ENCODE measurements at regions not wholly inside any gene's neighbourhood (a gene's known extent, or its start where the extent isn't known, plus 50 kb on each side); places are given as distances from the start of the nearest gene placed in this dataset.

- Histone ChIP-seq H3K4me2 (no peak overlapping the region), H3K4me1 (no peaks in the 10 kb centered on the region), H3K4me3 (no peak overlapping the region), H3K27ac (no peak overlapping the region), H3K9me3 (no peaks in the 10 kb centered on the region), H3K9ac (no peak overlapping the region), H4K20me1 (no peaks in the 10 kb centered on the region), H3K36me3 (no peaks in the 10 kb centered on the region), H3K27me3 (no peaks in the 10 kb centered on the region)
- no peak for TF ChIP-seq Cebpa-rat (IDR thresholded peaks at IDR 0.05)
Measured at GRCh38 chr2:207320381-207321159, 154.8 kb upstream of the KLF7 start.

- H3K36me3 ChIP-seq, result no peaks in the 10 kb centered on the region
- H3K9me3 ChIP-seq, result no peaks in the 10 kb centered on the region
- H3K27ac ChIP-seq, result no peak overlapping the region
- no peak overlapping the region for H3K9ac ChIP-seq
- no peaks in the 10 kb centered on the region for H3K27me3 ChIP-seq
- no peak for TF ChIP-seq Cebpa-rat (IDR thresholded peaks at IDR 0.05)
- H3K4me3 ChIP-seq, result no peak overlapping the region
- H3K4me1 ChIP-seq, result no peaks in the 10 kb centered on the region
- no peaks in the 10 kb centered on the region for H4K20me1 ChIP-seq
- H3K4me2 ChIP-seq, result no peak overlapping the region
Measured at GRCh38 chr2:207321514-207321913, 155.8 kb upstream of the KLF7 start.

- no peak for TF ChIP-seq Cebpa-rat (IDR thresholded peaks at IDR 0.05)
- H3K9ac ChIP-seq, result no peak overlapping the region
- no peaks in the 10 kb centered on the region for H4K20me1 ChIP-seq
- H3K4me2 ChIP-seq, result no peak overlapping the region
- H3K27me3 ChIP-seq, result no peaks in the 10 kb centered on the region
- no peaks in the 10 kb centered on the region for H3K4me1 ChIP-seq
- H3K36me3 ChIP-seq, result no peaks in the 10 kb centered on the region
- no peaks in the 10 kb centered on the region for H3K9me3 ChIP-seq
- H3K27ac ChIP-seq, result no peak overlapping the region
- H3K4me3 ChIP-seq, result no peak overlapping the region
Measured at GRCh38 chr2:207324001-207324400, 158.3 kb upstream of the KLF7 start.

GRCh38 chr2:207327513-207327912 is 161.8 kb upstream of the KLF7 start:
- Histone ChIP-seq H3K4me2 (no peak overlapping the region), H3K27ac (no peak overlapping the region), H3K27me3 (no peaks in the 10 kb centered on the region), H3K4me1 (no peaks in the 10 kb centered on the region), H3K36me3 (no peaks in the 10 kb centered on the region), H3K9ac (no peak overlapping the region), H3K9me3 (no peaks in the 10 kb centered on the region), H4K20me1 (no peaks in the 10 kb centered on the region), H3K4me3 (no peak overlapping the region)
- TF ChIP-seq Cebpa-rat (IDR thresholded peaks at IDR 0.05), result no peak

- H3K4me1 ChIP-seq, result no peaks in the 10 kb centered on the region
- no peak for TF ChIP-seq Cebpa-rat (IDR thresholded peaks at IDR 0.05)
- no peak overlapping the region for H3K4me3 ChIP-seq
- no peaks in the 10 kb centered on the region for H4K20me1 ChIP-seq
- H3K4me2 ChIP-seq, result no peak overlapping the region
- no peaks in the 10 kb centered on the region for H3K36me3 ChIP-seq
- H3K9me3 ChIP-seq, result no peaks in the 10 kb centered on the region
- no peak overlapping the region for H3K27ac ChIP-seq
- H3K9ac ChIP-seq, result no peak overlapping the region
- no peaks in the 10 kb centered on the region for H3K27me3 ChIP-seq
Measured at GRCh38 chr2:207328944-207329386, 163.2 kb upstream of the KLF7 start.

DNA sequence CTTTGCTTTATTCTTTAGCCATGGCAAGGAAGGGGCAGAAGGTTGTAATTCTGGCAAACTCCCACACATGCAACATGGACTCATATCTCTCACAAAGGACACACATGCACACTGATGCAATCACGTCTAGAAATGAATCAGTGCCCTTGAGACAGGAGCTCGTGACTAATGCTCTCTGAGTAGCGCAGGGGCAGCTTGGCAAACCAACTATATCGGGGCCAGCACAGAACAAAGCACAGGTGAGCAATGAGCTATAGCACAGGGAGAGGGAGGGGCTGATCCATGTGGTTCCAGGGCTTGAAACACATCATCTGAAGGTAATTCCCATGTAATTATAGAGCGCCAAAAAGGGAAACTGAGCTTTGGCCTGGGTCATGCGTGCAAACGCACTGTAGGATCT is 165.2 kb upstream of the KLF7 start:
- no peaks in the 10 kb centered on the region for H3K4me1 ChIP-seq
- TF ChIP-seq Cebpa-rat (IDR thresholded peaks at IDR 0.05), result no peak
- H4K20me1 ChIP-seq, result no peaks in the 10 kb centered on the region
- H3K9me3 ChIP-seq, result no peaks in the 10 kb centered on the region
- no peak overlapping the region for H3K4me2 ChIP-seq
- no peak overlapping the region for H3K4me3 ChIP-seq
- no peak overlapping the region for H3K9ac ChIP-seq
- no peak overlapping the region for H3K27ac ChIP-seq
- H3K27me3 ChIP-seq, result no peaks in the 10 kb centered on the region
- H3K36me3 ChIP-seq, result no peaks in the 10 kb centered on the region

GRCh38 chr2:207331674-207332073 is 165.9 kb upstream of the KLF7 start:
- Histone ChIP-seq H3K36me3 (no peaks in the 10 kb centered on the region), H3K9ac (no peak overlapping the region), H3K9me3 (no peaks in the 10 kb centered on the region), H3K4me1 (no peaks in the 10 kb centered on the region), H3K4me3 (no peak overlapping the region), H4K20me1 (no peaks in the 10 kb centered on the region), H3K4me2 (no peak overlapping the region), H3K27me3 (no peaks in the 10 kb centered on the region), H3K27ac (no peak overlapping the region)
- TF ChIP-seq Cebpa-rat (IDR thresholded peaks at IDR 0.05), result no peak

- Histone ChIP-seq H3K27me3 (no peaks in the 10 kb centered on the region), H3K4me1 (no peaks in the 10 kb centered on the region), H3K9ac (no peak overlapping the region), H3K27ac (no peak overlapping the region), H3K4me3 (no peak overlapping the region), H3K36me3 (no peaks in the 10 kb centered on the region), H3K9me3 (no peaks in the 10 kb centered on the region), H3K4me2 (no peak overlapping the region), H4K20me1 (no peaks in the 10 kb centered on the region)
- TF ChIP-seq Cebpa-rat (IDR thresholded peaks at IDR 0.05), result no peak
Measured at GRCh38 chr2:207332480-207333212, 166.9 kb upstream of the KLF7 start.

DNA sequence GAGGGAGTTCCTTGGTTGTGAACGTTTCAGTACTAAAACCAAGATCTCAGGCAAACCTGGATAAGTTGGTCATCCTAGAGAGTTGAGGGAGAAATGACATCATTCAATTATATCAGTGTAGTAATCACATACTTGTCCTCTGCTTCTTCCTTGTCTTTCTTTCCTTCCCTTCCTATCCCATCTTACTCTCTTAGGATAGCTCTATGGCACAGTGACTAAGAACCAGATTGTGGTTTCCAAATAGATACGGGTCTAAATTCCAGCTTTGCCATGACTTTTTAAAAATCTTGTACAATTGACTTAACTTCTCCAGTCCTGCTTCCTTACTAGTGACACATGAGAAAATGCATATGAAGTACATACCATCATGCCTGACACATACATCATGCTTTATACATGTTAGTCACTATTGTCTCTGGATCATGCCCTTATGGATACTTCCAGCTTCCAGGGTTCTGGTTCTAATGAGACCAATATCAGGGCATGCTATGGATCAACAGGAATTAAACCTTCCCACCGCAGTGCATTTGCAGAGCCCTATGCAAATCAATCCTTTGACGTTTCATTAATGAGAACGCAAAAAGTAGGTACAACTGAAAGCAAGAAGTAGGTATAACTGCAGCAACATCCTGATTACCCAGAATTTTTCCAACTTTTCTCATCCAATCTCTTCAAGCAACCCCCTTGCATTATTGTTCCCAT is 168.0 kb upstream of the KLF7 start:
- Histone ChIP-seq H3K27me3 (no peaks in the 10 kb centered on the region), H3K4me3 (no peak overlapping the region), H3K36me3 (no peaks in the 10 kb centered on the region), H3K9me3 (no peaks in the 10 kb centered on the region), H4K20me1 (no peaks in the 10 kb centered on the region), H3K27ac (no peak overlapping the region), H3K9ac (no peak overlapping the region), H3K4me1 (no peaks in the 10 kb centered on the region), H3K4me2 (no peak overlapping the region)
- no peak for TF ChIP-seq Cebpa-rat (IDR thresholded peaks at IDR 0.05)

GRCh38 chr2:207334301-207334623 is 168.5 kb upstream of the KLF7 start:
- Histone ChIP-seq H3K9me3 (no peaks in the 10 kb centered on the region), H3K27me3 (no peaks in the 10 kb centered on the region), H3K27ac (no peak overlapping the region), H3K4me1 (no peaks in the 10 kb centered on the region), H3K4me3 (no peak overlapping the region), H4K20me1 (no peaks in the 10 kb centered on the region), H3K4me2 (no peak overlapping the region), H3K9ac (no peak overlapping the region), H3K36me3 (no peaks in the 10 kb centered on the region)
- TF ChIP-seq Cebpa-rat (IDR thresholded peaks at IDR 0.05), result no peak
